GM18519 (cell line): ENCODE measurements at regions not wholly inside any gene's neighbourhood (a gene's known extent, or its start where the extent isn't known, plus 50 kb on each side); places are given as distances from the start of the nearest gene placed in this dataset.
"Not testable (repeated sequence)": the region's sequence is repeated elsewhere in the genome, so short reads cannot be mapped to it uniquely, and the experiment has no call there.

Experiments
- ATAC-seq: cut with Tn5 transposase; IDR thresholded peaks from one replicate; pipeline ENCODE4 v1.9.1; 2021; ENCODE audit warnings: mild to moderate bottlenecking, moderate library complexity; ENCODE audit not compliant: unreplicated experiment, low FRiP score

- no peak for ATAC-seq
These were observed 503.0 kb downstream of the NTRK3 start for GRCh38 chr15:87753539-87753938.

GRCh38 chr15:87752250-87752951 is 504.1 kb downstream of the NTRK3 start:
- no peak for ATAC-seq

GRCh38 chr15:87748483-87748882 is 508.1 kb downstream of the NTRK3 start:
- no peak for ATAC-seq

GRCh38 chr15:87747087-87747486 is 509.5 kb downstream of the NTRK3 start:
- ATAC-seq, result no peak

- ATAC-seq, result no peak
These were observed 510.2 kb downstream of the NTRK3 start for GRCh38 chr15:87746333-87746732.

GRCh38 chr15:87744815-87745214 is 511.7 kb downstream of the NTRK3 start:
- ATAC-seq, result no peak

GRCh38 chr15:87743562-87743961 is 513.0 kb downstream of the NTRK3 start:
- no peak for ATAC-seq

- ATAC-seq, result no peak
These were observed 515.2 kb downstream of the NTRK3 start for GRCh38 chr15:87741350-87741749.

- ATAC-seq, result no peak
These were observed 515.7 kb downstream of the NTRK3 start for GRCh38 chr15:87740655-87741344.

GRCh38 chr15:87739866-87740265 is 516.7 kb downstream of the NTRK3 start:
- no peak for ATAC-seq

GRCh38 chr15:87739081-87739480 is 517.5 kb downstream of the NTRK3 start:
- no peak for ATAC-seq

- ATAC-seq, result not testable (repeated sequence)
These were observed 519.1 kb downstream of the NTRK3 start for GRCh38 chr15:87737460-87737859.

GRCh38 chr15:87736891-87737389 is 519.6 kb downstream of the NTRK3 start:
- ATAC-seq, result no peak

GRCh38 chr15:87736401-87736800 is 520.1 kb downstream of the NTRK3 start:
- ATAC-seq, result no peak

GRCh38 chr15:87735522-87735921 is 521.0 kb downstream of the NTRK3 start:
- ATAC-seq, result no peak

- no peak for ATAC-seq
These were observed 521.8 kb downstream of the NTRK3 start for GRCh38 chr15:87734571-87735373.

GRCh38 chr15:87733977-87734376 is 522.6 kb downstream of the NTRK3 start:
- no peak for ATAC-seq

- ATAC-seq, result no peak
These were observed 523.0 kb downstream of the NTRK3 start for GRCh38 chr15:87733541-87733941.

GRCh38 chr15:87732976-87733375 is 523.6 kb downstream of the NTRK3 start:
- ATAC-seq, result no peak

GRCh38 chr15:87731630-87732029 is 524.9 kb downstream of the NTRK3 start:
- ATAC-seq, result no peak

- ATAC-seq, result no peak
These were observed 525.8 kb downstream of the NTRK3 start for GRCh38 chr15:87730706-87731105.
